H9 (cell line): ENCODE measurements at regions not wholly inside any gene's neighbourhood (a gene's known extent, or its start where the extent isn't known, plus 50 kb on each side); places are given as distances from the start of the nearest gene placed in this dataset.

ENCODE experiments used
- DNase-seq: peaks from one replicate; pipeline ENCODE4 v3.0.0-alpha.2; 2017
- H2AFZ ChIP-seq: one replicate; pipeline ENCODE4 v1.6.1; 2013; ENCODE audit warnings: mild to moderate bottlenecking, low read length, control low read depth, moderate library complexity
- H2AK5ac ChIP-seq: 2 replicates; pipeline ENCODE4 v1.6.1; 2013; ENCODE audit warnings: low read length, control low read depth, mixed read lengths; ENCODE audit not compliant: insufficient read length
- H2BK120ac ChIP-seq: one replicate; pipeline ENCODE4 v1.6.1; 2013; ENCODE audit warnings: low read depth, mild to moderate bottlenecking, low read length, control low read depth, inconsistent platforms; ENCODE audit not compliant: poor library complexity, severe bottlenecking
- H2BK12ac ChIP-seq: 2 replicates; pipeline ENCODE4 v1.6.1; 2013; ENCODE audit warnings: low read length, control low read depth, mixed read lengths, low read depth; ENCODE audit not compliant: insufficient read length
- H2BK15ac ChIP-seq: 2 replicates; pipeline ENCODE4 v1.6.1; 2013; ENCODE audit warnings: low read depth, low read length, control low read depth
- H2BK20ac ChIP-seq: one replicate; pipeline ENCODE4 v1.6.1; 2013; ENCODE audit warnings: low read depth, mild to moderate bottlenecking, low read length, control low read depth, inconsistent platforms; ENCODE audit not compliant: poor library complexity, severe bottlenecking
- H2BK5ac ChIP-seq: 2 replicates; pipeline ENCODE4 v1.6.1; 2013; ENCODE audit warnings: low read length, control low read depth, mixed read lengths; ENCODE audit not compliant: insufficient read length
- H3K14ac ChIP-seq: 2 replicates; pipeline ENCODE4 v1.6.1; 2013; ENCODE audit warnings: low read length, control low read depth; ENCODE audit not compliant: insufficient read depth
- H3K18ac ChIP-seq: 2 replicates; pipeline ENCODE4 v1.6.1; 2013; ENCODE audit warnings: low read depth, mild to moderate bottlenecking, mixed read lengths, low read length, control low read depth; ENCODE audit not compliant: insufficient read length
- H3K23ac ChIP-seq: 2 replicates; pipeline ENCODE4 v1.6.1; 2013; ENCODE audit warnings: low read length, control low read depth, mixed read lengths, low read depth; ENCODE audit not compliant: insufficient read length
- H3K23me2 ChIP-seq: 2 replicates; pipeline ENCODE4 v1.6.1; 2013; ENCODE audit warnings: low read depth, mild to moderate bottlenecking, mixed read lengths, low read length, control low read depth; ENCODE audit not compliant: insufficient read length, poor library complexity, severe bottlenecking
- H3K27ac ChIP-seq: 2 replicates; pipeline ENCODE4 v1.5.1; 2013; ENCODE audit warnings: low read length, control low read depth, mixed read lengths, low read depth; ENCODE audit not compliant: insufficient read length
- H3K27me3 ChIP-seq: 2 replicates; pipeline ENCODE4 v1.6.1; 2013; ENCODE audit warnings: low read length, control low read depth, inconsistent platforms; ENCODE audit not compliant: insufficient read depth
- H3K4ac ChIP-seq: 2 replicates; pipeline ENCODE4 v1.6.1; 2013; ENCODE audit warnings: low read depth, mild to moderate bottlenecking, control low read depth, inconsistent platforms, low read length, moderate library complexity
- H3K4me1 ChIP-seq: 2 replicates; pipeline ENCODE4 v1.6.1; 2013; ENCODE audit warnings: low read length, control low read depth, inconsistent platforms; ENCODE audit not compliant: insufficient read depth
- H3K4me2 ChIP-seq: 2 replicates; pipeline ENCODE4 v1.6.1; 2013; ENCODE audit warnings: low read length, control low read depth, mixed read lengths; ENCODE audit not compliant: insufficient read length, insufficient read depth
- H3K56ac ChIP-seq: 2 replicates; pipeline ENCODE4 v1.6.1; 2013; ENCODE audit warnings: low read depth, mild to moderate bottlenecking, mixed read lengths, low read length, control low read depth; ENCODE audit not compliant: insufficient read length
- H3K79me1 ChIP-seq: 2 replicates; pipeline ENCODE4 v1.6.1; 2013; ENCODE audit warnings: low read depth, mild to moderate bottlenecking, moderate library complexity, low read length, control low read depth, inconsistent platforms; ENCODE audit not compliant: insufficient read depth, poor library complexity, severe bottlenecking
- H3K79me2 ChIP-seq: 2 replicates; pipeline ENCODE4 v1.6.1; 2013; ENCODE audit warnings: low read length, control low read depth, inconsistent platforms; ENCODE audit not compliant: insufficient read depth
- H3K9ac ChIP-seq: 2 replicates; pipeline ENCODE4 v1.6.1; 2013; ENCODE audit warnings: low read length, control low read depth, mixed read lengths; ENCODE audit not compliant: insufficient read length; ENCODE audit errors: extremely low read depth
- H3K9me3 ChIP-seq: one replicate; pipeline ENCODE4 v1.6.1; 2013; ENCODE audit warnings: low read depth, low read length, inconsistent platforms; ENCODE audit not compliant: control insufficient read depth
- H3T11ph ChIP-seq: one replicate; pipeline ENCODE4 v1.6.1; 2013; ENCODE audit warnings: mild to moderate bottlenecking, low read length, control low read depth, inconsistent platforms
- H4K20me1 ChIP-seq: one replicate; pipeline ENCODE4 v1.6.1; 2013; ENCODE audit not compliant: control insufficient read depth, insufficient read length, insufficient read depth
- H4K5ac ChIP-seq: 2 replicates; pipeline ENCODE4 v1.6.1; 2013; ENCODE audit warnings: low read depth, mild to moderate bottlenecking, mixed read lengths, low read length, control low read depth; ENCODE audit not compliant: insufficient read length
- H4K8ac ChIP-seq: replicated peaks from 2 replicates; pipeline ENCODE4 v1.6.1; 2013; ENCODE audit warnings: low read length, control low read depth, mixed read lengths, low read depth; ENCODE audit not compliant: insufficient read length
- H4K91ac ChIP-seq: 2 replicates; pipeline ENCODE4 v1.6.1; 2013; ENCODE audit warnings: low read depth, mild to moderate bottlenecking, moderate library complexity, mixed read lengths, low read length, control low read depth; ENCODE audit not compliant: insufficient read length
- H3K27ac Mint-ChIP-seq, 3 experiments: 2 replicates in 2 of 3; 3 replicates in 1 of 3; pipeline ENCODE4 v1.8.0; 2020 to 2021; ENCODE audit warnings: mixed read lengths in 3 of 3, mild to moderate bottlenecking in 1 of 3, moderate library complexity in 1 of 3
- H3K27me3 Mint-ChIP-seq: 2 replicates; pipeline ENCODE4 v1.8.0; 2021; ENCODE audit warnings: low read depth, mild to moderate bottlenecking, moderate library complexity, mixed read lengths
- H3K36me3 Mint-ChIP-seq, 3 experiments: 2 replicates in 2 of 3; 3 replicates in 1 of 3; pipeline ENCODE4 v1.8.0; 2020 to 2021; ENCODE audit warnings: low read depth in 3 of 3, mixed read lengths in 3 of 3; ENCODE audit not compliant: insufficient read depth in 1 of 3
- H3K4me1 Mint-ChIP-seq, 2 experiments: 2 replicates each; pipeline ENCODE4 v1.8.0; 2020; ENCODE audit warnings: mixed read lengths in 2 of 2
- H3K4me3 Mint-ChIP-seq, 2 experiments: 2 replicates in 1 of 2; 3 replicates in 1 of 2; pipeline ENCODE4 v1.8.0; 2020 to 2021; ENCODE audit warnings: mild to moderate bottlenecking in 2 of 2, mixed read lengths in 2 of 2, moderate library complexity in 1 of 2
- H3K9me3 Mint-ChIP-seq, 2 experiments: 2 replicates in 1 of 2; 3 replicates in 1 of 2; pipeline ENCODE4 v1.8.0; 2020; ENCODE audit warnings: mild to moderate bottlenecking in 2 of 2, mixed read lengths in 2 of 2, moderate library complexity in 1 of 2
- CTCF ChIP-seq: fragments of 200-600 bp; sonication (generic); conservative IDR thresholded peaks from 3 replicates; pipeline ENCODE4 v1.8.0; 2021; ENCODE audit warnings: antibody characterized with exemption, mild to moderate bottlenecking
- WGBS: extraction: QIAGEN DNeasy Blood & Tissue Kit; methylation state at CpG from one replicate; pipeline ENCODE4 v1.1.7; 2013; ENCODE audit warnings: missing lambda C conversion rate, low lambda C conversion rate, mixed read lengths; ENCODE audit not compliant: insufficient read length; ENCODE audit errors: extremely low coverage; 5-methylcytosine and 5-hydroxymethylcytosine counted together

GRCh38 chr17:73895157-73895556 is 250.9 kb upstream of the SDK2 start:
- no peak for TF ChIP-seq CTCF
- H3K27ac Mint-ChIP-seq = no peak overlapping the region
- Histone ChIP-seq H2BK12ac (no peak overlapping the region), H3K14ac (no peak overlapping the region), H2AK5ac (no peak overlapping the region), H3K23me2 (no peaks in the 10 kb centered on the region), H3K4me2 (no peak overlapping the region), H3K27me3 (peaks cover 9% of the 10 kb centered on the region; the same call in 1 of the 2 replicates), H3K4me1 (no peaks in the 10 kb centered on the region), H2AFZ (no peak overlapping the region), H3K79me2 (no peaks in the 10 kb centered on the region), H3K56ac (no peak overlapping the region), H4K20me1 (no peaks in the 10 kb centered on the region), H2BK20ac (no peak overlapping the region), H3T11ph (no peak overlapping the region), H2BK15ac (no peak overlapping the region), H4K91ac (no peak overlapping the region), H2BK5ac (no peak overlapping the region), H3K9ac (no peak overlapping the region), H4K8ac (no peak overlapping the region), H3K4ac (no peak overlapping the region), H3K27ac (no peak overlapping the region), H3K9me3 (no peaks in the 10 kb centered on the region), H2BK120ac (no peak overlapping the region), H4K5ac (no peak overlapping the region), H3K79me1 (no peaks in the 10 kb centered on the region), H3K23ac (no peak overlapping the region), H3K18ac (no peak overlapping the region)
- H3K27me3 Mint-ChIP-seq = peaks cover 94% of the 10 kb centered on the region
- no CpG with 5 or more reads among the region's 6 CpGs for WGBS
- no peaks in the 10 kb centered on the region for H3K4me1 Mint-ChIP-seq
- peaks cover 0 to 2% of the 10 kb centered on the region in 2 experiments; a peak in 2 of 5 replicates for H3K9me3 Mint-ChIP-seq
- H3K4me3 Mint-ChIP-seq = no peak overlapping the region
- DNase-seq = no peak
- no peaks in the 10 kb centered on the region; a peak in 2 of 7 replicates for H3K36me3 Mint-ChIP-seq
